ENCODE measurements at regions not wholly inside any gene's neighbourhood (a gene's known extent, or its start where the extent isn't known, plus 50 kb on each side); places are given as distances from the start of the nearest gene placed in this dataset.

DNA sequence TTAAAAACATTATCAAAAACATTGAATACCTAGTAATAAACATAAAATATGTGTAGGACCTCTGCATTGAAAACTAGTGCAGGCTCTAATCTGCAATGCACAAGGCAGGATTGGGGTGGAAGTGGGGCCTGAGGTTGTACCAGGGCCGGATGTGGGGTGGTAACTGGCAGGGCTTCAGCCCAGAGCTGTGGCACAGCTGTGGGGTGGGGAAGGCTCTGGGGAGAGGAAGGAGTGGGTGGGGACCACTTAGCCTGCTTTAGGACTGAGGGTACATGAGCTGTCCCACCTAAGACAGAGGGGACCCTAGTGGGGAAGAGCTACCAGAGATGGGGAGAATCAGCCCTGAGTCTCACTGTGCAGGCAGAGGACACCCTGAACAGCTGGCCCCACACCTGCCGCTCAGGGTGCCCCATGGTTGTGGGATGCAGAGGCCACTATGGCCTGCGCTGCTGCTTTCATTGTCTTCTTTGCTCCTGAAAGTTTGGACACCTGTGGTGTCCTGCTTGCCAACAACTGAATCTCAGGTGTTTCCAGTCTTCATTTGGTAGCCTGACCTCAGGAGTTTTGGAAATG lies 311.4 kb downstream of the TLE4 start:
- DNase-seq (peak in 1 of 2 donors; percentile 30), ATAC-seq (no peak)
- intact Hi-C loops (cut with DNase I, micrococcal nuclease), result no loop called here

DNA sequence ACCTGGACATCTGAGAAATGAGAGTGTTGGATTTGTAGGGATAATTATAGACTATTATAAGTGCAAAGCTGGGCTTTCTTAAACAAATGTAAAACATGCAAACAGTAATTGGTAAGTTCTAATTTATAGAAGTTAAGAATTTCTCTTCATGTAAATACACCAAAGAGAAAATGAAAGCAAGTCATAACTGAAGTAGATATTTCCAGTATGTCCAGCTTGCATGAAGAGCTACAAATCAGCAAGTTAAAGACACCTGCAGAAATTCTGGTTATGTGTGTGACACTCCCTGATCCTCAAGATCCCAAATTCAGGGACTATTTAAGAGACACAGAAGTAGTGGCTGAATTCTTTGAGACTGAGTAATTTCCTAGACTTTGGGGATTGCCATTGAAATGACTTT lies 308.9 kb downstream of the TLE4 start:
- intact Hi-C loops (cut with DNase I, micrococcal nuclease), result no loop called here
- DNase-seq (no peak), ATAC-seq (no peak)

DNA sequence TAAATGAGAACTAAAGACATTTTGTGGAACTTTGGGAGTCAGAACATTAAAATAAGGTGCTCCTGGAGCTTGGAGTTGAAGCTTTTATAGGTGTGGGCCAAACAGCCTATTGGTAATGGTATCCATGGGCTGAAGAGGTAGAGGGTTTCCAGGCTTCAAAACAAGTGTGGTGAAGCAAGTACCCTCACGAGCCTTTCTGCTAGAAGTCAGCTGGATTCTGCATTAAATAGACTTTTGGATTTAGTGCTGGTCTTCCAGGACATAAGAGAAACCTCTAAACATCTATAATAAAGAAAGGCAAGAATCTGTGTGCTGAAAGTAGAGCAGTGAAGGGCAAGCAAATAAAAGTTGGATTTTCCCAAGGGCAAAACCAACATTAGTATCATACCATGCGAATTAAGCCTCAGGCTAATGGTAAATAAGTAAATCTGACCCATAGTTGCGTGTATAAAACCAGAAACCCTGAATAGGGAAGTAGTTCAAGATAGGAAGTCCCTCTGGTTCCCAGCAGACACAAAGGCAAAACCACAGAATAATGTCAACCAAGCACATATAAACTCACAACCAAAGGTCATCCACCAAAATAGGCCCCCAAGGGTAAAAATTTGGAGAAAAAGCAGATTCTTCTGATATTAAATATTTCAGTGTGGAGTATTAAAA lies 306.3 kb downstream of the TLE4 start:
- ATAC-seq (no peak), DNase-seq (no peak)
- intact Hi-C loops (cut with DNase I, micrococcal nuclease), result no loop called here

DNA sequence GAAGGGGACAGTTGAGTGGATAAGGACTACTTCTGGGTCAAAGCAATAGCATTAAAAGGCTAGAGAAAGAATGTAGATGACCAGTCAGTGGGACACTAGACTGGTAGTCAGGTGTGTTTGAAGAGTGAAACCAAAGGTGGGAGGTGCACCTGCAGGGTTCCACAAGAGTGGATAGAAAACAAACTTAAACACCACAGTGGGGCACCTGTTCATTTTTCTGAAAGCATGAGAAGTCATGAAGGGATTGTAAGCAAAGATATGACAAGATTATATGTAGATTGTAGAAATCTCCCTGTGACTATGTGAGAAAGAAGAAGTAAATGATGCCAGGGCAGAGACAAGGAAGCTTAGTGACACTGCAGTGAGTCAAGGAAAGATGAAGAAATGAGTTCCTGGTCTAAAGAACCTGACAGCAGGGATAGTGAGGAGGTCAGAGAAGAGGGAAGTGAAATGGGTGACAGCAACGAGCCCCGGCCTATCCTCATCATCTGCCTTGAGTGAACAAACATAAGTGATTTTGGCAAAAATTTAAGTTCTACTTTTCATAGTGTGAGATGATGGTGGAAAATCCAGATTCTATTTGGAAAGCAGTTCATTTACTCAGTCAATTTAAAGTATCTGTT lies 296.9 kb downstream of the TLE4 start:
- no peak for ATAC-seq
- no peak for DNase-seq
- intact Hi-C loops (cut with DNase I, micrococcal nuclease), result no loop called here

DNA sequence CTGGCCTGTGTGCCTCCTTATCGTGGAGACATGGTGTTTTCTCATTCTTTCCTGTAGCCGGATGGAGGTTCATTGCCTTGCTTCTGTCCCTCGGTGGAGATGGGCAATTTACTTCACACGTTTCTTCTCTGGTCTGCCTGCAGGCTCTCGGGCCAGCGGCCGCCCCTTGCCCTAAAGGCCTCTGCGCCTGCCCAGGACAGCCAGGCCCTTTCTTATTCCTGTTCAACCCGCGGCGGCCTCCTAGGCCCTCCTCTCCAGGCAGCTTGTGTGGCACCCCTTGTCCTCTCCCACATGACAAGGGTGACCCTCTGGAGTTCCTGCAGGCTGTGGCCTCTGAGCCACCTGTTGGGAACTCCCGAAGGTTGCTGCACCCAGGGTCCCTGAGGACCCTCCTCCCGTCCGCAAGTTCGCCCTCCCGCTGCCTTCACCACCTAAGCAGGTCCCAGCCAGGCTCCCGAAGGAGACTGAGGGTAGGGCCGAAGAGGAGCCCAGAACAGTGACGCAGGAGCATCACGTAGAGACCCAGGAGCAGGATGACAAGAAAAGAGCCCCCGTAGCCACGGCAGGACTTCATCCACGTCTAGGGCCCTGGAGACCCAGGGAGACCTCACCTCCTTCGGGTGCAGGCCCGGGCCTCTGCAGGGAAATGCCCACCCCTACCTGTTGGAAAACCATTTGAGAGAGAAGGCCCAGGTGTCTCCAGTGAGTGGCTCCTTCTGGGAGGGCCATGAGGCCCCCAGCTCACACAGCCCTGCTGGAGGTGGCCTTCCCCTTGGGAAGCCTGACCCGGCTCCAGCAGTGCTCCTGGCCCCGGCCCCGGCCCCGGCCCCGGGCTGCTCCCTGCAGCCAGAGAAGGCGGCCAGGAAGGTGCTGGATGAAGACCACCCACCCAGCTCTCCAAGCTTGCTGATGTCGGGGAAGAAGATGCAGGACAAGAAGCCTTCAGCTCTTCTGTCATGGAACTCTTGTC lies 291.4 kb downstream of the TLE4 start:
- ATAC-seq, result no peak
- intact Hi-C loops (cut with DNase I, micrococcal nuclease), result no loop called here
- DNase-seq, result no peak

DNA sequence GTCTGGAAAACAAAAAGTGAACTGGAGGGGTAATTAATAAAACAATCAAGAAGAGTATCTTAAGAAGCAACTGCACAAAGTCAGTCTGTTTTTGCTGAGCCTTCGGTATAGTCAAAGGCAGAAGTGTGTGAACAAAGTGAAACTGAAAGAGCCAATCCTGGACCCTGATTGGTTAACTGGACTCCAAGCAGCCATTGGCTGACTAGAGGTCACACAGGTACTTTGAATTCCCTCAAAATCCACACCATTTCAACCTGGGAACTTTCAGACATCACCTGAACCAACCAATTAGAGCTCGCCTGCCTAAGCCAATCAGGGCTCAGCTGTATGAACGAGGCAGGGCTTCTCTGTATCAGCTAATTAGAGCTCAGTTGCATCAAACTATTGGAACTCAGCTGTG lies 286.7 kb downstream of the TLE4 start:
- DNase-seq, result no peak
- ATAC-seq, result no peak
- intact Hi-C loops (cut with DNase I, micrococcal nuclease), result no loop called here

DNA sequence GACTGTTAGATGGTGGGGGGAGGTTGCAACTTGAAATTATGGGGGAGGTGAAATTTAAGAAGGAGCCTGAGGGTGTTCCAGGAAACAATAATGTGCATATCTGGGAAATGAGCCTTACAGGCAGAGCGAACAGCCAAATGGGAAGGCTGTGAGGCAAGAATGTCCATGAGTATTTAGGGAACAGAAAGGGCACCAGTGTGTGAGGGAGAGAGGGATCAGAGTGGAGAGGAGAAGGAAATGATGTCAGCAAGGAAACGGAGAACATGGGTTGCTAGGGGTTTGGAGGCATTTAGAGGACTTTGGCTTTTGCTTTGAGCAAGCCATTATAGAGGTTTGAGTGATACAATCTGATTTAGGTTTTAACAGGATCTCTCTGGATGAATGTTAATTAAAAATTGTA lies 285.4 kb downstream of the TLE4 start:
- DNase-seq (no peak), ATAC-seq (no peak)
- intact Hi-C loops (cut with DNase I, micrococcal nuclease), result no loop called here

DNA sequence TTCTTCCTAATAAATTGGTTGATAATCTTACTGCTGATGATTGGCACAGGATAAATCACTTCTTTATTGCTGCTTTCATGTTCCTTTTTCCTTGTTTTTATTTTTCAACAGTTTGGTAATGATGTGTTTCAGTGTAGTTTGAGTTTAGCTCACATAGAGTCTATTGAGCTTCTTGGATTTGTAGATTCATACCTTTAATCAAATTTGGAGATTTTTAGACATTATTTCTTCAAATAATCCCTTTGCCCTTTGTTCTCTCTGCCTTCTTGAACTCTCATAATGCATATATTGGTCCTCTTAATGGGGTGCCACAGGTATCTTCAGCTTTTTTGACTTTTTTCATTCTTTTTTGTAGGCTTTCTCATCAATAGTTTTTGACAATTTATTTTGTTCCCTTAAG lies 275.3 kb downstream of the TLE4 start:
- no peak for ATAC-seq
- DNase-seq, result no peak
- intact Hi-C loops (cut with DNase I, micrococcal nuclease), result no loop called here

DNA sequence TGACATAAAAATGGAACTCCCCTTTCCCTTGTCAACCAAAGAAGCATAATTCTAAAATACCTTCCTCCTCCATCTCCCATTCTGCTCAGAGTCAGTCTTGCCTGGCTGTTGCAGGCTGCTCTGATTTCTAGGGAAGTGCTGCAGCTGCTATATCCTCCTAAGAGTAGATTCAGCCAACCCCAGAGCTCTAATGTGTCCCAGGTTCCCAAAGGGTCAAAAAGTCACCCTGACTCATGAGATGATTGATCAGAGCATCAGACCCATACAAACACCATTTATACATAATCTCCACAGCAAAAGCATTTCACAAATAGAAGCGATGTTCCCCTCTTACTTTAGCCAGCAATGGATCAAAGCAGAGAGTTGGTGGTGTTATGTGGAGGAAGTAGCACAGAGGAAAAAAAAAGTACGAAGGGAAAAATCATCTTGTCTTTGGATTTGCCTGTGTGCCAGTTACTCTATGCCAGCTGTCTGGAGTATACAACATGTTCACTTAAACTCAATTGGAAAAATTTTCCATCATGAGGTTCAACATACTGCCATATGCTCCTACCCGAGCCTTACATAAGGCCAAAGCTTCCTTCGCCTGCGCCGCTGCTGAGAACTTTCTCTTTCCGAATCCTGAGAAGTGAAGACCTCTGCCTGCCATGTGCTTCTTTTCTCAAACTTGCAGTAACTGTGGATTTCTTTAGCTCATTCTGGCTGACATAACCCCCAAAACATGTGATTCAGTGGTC lies 258.0 kb downstream of the TLE4 start:
- no peak for DNase-seq
- intact Hi-C loops (cut with DNase I, micrococcal nuclease), result no loop called here
- no peak for ATAC-seq

DNA sequence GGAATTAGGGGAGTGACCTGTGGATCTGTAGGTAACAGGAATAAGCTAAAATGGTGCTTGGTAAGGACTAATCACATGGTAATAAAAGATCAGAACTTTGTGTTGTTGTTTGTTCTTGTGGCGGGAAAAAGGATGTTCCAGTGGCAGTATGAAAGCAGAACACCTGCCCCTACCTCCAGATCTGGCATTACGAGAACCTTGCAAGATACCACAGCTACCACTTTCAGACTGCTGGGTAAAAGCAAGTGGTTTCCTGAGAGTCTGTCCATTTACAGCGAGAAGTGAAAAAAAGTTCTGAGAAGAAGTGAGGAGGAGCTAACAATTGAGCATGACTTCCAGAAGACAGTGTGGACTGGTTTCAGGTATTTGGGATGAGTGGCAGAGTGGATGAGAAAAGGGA lies 252.5 kb downstream of the TLE4 start:
- intact Hi-C loops (cut with DNase I, micrococcal nuclease), result no loop called here
- ATAC-seq (no peak), DNase-seq (no peak)

DNA sequence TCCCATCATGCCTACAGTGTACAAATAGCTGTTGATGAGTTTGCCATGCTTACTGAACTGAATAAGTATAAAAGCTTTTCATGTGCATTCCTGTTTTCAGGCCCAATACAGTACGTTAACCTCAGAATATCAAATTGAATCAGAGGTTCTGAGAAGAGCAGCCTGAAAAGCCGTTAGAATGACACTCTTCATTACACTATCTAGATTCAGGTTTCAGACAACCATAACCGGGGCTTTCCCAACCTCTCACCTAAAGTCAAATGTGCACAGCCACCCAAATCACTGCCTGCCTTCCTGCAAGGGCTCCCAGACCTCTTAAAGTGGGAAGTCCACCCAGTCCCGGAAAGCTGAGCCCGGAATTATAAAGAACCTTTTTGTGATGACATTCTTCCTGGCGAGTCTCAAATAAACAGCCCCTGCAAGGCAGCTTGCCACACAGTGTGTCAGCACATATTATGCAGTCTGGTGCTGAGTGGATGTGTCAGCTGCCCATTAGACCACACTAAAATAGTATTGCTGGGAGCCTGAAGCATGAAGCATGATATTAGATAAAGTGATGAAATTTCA lies 245.8 kb downstream of the TLE4 start:
- DNase-seq (peak in 1 of 2 donors; percentile 4), ATAC-seq (no peak)
- intact Hi-C loops (cut with DNase I, micrococcal nuclease), result no loop called here

DNA sequence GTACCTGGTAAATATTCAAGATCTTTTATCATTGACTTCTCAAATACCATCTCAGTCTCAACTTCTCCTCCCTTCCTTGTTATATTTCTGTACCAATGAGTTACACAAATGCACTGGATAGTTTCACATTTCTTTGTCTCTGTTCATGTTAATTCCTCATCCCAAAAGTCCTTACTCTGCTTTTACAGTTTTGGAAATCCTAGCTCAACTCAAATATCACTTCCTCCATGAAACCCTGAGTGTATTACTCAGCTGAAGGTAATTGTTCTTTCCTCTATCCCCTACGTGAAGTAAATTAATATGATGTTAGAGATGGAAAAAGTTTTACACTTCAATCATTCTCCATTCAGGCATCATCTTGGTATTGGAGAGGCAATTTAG lies 241.5 kb downstream of the TLE4 start:
- intact Hi-C loops (cut with DNase I, micrococcal nuclease), result no loop called here
- DNase-seq (no peak), ATAC-seq (no peak)

DNA sequence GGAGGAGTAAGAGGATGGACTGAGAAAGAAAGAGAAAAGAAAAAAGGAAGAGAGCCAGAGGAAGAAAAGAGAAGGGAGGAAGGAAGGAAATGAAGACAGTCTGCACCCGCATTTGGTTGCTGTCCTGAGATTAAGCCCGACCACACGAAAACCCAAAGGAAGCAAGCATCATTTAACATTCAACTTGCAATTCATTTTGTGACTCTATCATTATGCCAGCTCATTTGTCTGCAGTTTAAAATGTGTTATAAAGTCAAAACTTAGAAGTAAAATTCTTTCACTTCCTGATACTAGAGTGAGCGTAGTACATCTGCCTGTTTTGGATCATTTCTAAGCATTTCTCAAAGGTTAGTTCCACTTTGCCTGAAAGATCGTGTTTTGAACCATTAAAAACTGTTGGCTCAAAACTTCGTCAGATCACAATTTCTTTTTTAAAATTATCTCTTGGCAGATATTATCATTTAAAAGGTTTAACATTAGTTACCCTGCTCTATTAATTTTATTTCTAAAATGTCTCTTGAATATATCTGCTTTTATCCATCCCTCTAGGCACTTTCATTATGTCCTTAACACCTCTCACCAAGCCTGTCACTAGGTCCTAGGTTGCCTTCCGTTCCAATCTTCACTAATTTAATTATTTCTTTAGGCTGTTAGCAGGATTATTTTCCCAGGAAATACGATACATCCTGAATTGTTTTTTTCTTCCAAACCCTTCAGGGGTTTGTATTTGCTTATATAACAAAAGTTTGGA lies 240.9 kb downstream of the TLE4 start:
- intact Hi-C loops (cut with DNase I, micrococcal nuclease), result no loop called here

DNA sequence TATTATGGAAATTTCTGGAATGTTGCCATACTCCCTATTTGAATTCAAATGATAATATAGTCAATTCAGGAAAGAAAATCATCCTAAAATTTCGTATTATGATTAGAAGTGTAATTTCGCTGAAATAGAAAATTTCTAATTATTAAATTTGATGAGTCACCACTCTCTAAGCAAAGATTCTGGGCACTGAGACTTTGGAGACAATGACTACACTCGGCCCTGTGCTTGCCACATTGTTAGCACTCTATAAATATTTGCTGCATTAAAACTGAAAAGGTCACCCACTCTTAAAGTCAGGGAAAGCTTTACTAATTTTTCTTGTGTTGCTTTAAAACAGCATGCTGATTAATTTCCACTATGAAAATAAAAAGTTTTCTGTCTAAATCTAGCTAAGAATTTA lies 240.3 kb downstream of the TLE4 start:
- ATAC-seq (no peak), DNase-seq (no peak)
- intact Hi-C loops (cut with DNase I, micrococcal nuclease), result no loop called here

More for the DNA sequence above, 240.9 kb downstream of the TLE4 start:
- ATAC-seq (no peak), DNase-seq (no peak)

DNA sequence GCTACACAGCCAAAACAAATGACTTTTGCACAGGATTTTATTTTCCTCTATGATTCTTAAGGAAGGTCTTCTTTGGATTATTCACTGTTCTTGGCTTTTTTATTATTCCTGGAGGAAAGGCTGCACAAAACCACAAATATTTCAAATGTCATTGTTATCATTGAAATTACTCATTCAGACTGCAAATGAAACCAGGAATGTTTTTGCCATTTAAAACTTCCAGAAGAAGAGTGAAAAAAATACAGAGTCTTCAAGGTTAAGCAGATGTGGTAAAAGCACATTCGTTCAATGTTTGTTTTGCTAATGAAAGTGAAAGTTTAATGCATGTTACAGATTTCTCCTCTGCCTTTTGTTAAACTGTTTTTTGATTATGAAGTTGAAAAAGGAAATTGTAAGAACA lies 238.2 kb downstream of the TLE4 start:
- ATAC-seq (no peak), DNase-seq (no peak)
- intact Hi-C loops (cut with DNase I, micrococcal nuclease), result no loop called here

DNA sequence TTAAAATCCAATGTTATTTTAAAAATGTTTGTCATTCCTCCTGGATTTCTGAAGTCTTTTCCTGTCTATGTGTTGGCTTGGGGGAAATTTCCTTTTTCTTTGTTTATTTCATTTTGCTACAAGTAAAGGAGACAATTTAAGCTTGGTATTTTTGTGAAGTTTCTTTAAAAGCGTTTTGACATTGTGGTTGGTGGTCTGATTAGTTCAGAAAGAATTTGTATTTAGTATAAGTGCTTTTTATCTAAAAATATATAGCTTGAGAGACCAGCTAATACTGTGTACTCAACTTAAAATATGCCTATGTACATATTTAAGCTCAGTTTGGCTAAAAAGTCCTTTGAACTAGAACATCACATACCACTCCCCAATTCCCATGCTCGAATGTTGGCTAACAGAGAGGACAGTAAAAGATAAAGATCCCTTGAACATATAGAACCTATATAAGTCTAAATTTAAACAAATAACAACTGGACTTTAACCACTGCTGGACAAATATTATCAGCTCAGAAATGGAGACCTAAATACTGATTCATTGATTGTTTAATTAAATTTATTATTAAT lies 237.6 kb downstream of the TLE4 start:
- no peak for DNase-seq
- no peak for ATAC-seq
- intact Hi-C loops (cut with DNase I, micrococcal nuclease), result no loop called here

DNA sequence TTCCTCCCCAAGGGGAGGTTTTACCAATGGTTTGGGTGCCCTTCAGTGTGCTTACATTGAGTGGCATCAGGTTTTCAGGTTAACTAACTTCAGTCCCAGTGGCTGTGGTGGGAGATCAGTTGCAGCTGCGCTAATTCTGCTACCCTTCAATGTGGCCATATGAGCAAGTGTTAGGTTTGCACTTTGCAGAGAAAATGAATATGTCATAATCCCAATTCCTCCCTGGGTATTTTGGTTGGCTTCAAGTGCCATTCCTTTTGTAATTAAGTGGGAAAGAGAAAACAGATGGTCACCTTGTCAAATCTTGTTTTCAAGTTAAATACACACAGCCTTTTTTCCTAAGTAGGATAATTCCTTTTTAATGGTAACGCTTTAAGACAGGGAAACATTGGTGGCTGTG lies 236.2 kb downstream of the TLE4 start:
- no peak for DNase-seq
- ATAC-seq, result no peak
- intact Hi-C loops (cut with DNase I, micrococcal nuclease), result no loop called here

DNA sequence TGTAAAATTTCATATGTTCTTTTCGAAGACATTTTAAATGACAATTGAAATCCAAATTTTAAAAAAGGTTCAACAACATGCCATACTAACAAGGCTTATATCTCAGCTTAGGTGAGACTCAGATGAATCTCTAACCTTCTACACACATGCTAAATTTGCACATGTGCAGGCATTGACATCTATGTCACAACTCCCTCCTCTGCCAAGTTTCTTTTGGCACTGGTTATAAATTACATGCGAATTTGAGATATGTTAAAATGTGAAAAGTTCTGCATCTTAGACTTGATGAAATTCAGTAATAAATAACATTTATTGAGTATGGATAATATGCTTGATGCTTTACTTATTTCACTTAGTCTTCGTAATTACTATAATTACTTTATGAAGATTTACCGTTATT lies 234.3 kb downstream of the TLE4 start:
- DNase-seq (no peak), ATAC-seq (no peak)
- intact Hi-C loops (cut with DNase I, micrococcal nuclease), result no loop called here

All from left colon (tissue), 2 donors.